K562 (cell line): ENCODE measurements at regions not wholly inside any gene's neighbourhood (a gene's known extent, or its start where the extent isn't known, plus 50 kb on each side); places are given as distances from the start of the nearest gene placed in this dataset.
A peak's percentile ranks its signal among the peaks of the same experiment; 100 is the strongest.

Experiments
- ATAC-seq: fragments of 200-7000 bp; cut with Tn5 transposase; 3 replicates; pipeline ENCODE4 v1.9.1; 2020; ENCODE audit warnings: moderate library complexity
- BruUV-seq: library from RNA; stranded (reverse); fragments of 400-500 nt; replicated peaks from 2 replicates; lab custom pipeline; 2021; lab: Mats Ljungman, UMichigan
- CTCF ChIA-PET: fragments of 300-600 bp; formaldehyde crosslinking; extraction: SDS; loops from one replicate; lab custom pipeline; 2021; ENCODE audit warnings: low intra/inter-chr PET ratio; lab: Yijun Ruan, JAX
- POLR2A ChIA-PET: fragments of 300-600, 350-650 bp; sonication (Branson Sonifier 250); formaldehyde crosslinking; extraction: SDS; loops from one replicate; lab custom pipeline; 2021; ENCODE audit warnings: antibody characterized with exemption, inconsistent platforms; lab: Yijun Ruan, JAX
- DNase-seq, 4 experiments: peaks; one replicate each; pipeline versions ENCODE4 v3.0.0 to v3.0.0-alpha.2; 2011 to 2018; ENCODE audit warnings: low spot score in 3 of 4, mixed read lengths in 3 of 4; ENCODE audit errors: extremely low read depth in 1 of 4
- FAIRE-seq: peaks from 2 replicates; lab custom pipeline; 2011; peaks lifted over from hg19 to GRCh38; lab: Jason Lieb, UNC
- H2AFZ ChIP-seq: 2 replicates; pipeline ENCODE4 v1.6.0; 2011; ENCODE audit warnings: low read depth, low read length, control low read depth, inconsistent platforms
- H3K27ac ChIP-seq: fragments of 200-600 bp; 3 replicates; pipeline ENCODE4 v1.8.0; 2011; ENCODE audit warnings: low read depth, mild to moderate bottlenecking, control low read depth, inconsistent platforms, low read length, moderate library complexity, mixed read lengths; ENCODE audit errors: extremely low read depth
- H3K27me3 ChIP-seq, 2 experiments: fragments of 300-600 bp in 1 of 2; 2 replicates in 1 of 2; 3 replicates in 1 of 2; pipeline versions ENCODE4 v1.6.0 to v1.8.0; 2011; ENCODE audit warnings: inconsistent platforms in 2 of 2, low read length in 2 of 2, mild to moderate bottlenecking in 1 of 2, mixed read lengths in 1 of 2, moderate library complexity in 1 of 2; ENCODE audit not compliant: control insufficient read depth in 2 of 2, insufficient read depth in 2 of 2
- H3K36me3 ChIP-seq: fragments of 300-600 bp; 3 replicates; pipeline ENCODE4 v1.8.0; 2011; ENCODE audit warnings: mild to moderate bottlenecking, low read length, inconsistent platforms; ENCODE audit not compliant: control insufficient read depth, insufficient read depth
- H3K4me1 ChIP-seq, 2 experiments: fragments of 200-600 bp in 1 of 2; replicated peaks in 1 of 2; 2 replicates in 1 of 2; 3 replicates in 1 of 2; pipeline versions ENCODE4 v1.5.1 to v1.8.0; 2011; ENCODE audit warnings: inconsistent platforms in 2 of 2, low read length in 2 of 2, mild to moderate bottlenecking in 1 of 2, mixed read lengths in 1 of 2, moderate library complexity in 1 of 2; ENCODE audit not compliant: control insufficient read depth in 2 of 2, insufficient read depth in 2 of 2
- H3K4me2 ChIP-seq: 2 replicates; pipeline ENCODE4 v1.6.1; 2011; ENCODE audit warnings: low read length, control low read depth, inconsistent platforms, mixed read lengths; ENCODE audit not compliant: insufficient read depth
- H3K4me3 ChIP-seq: fragments of 200-600 bp; sonication (generic), shearing (Covaris generic); 2 replicates; pipeline ENCODE4 v1.5.1; 2016; ENCODE audit warnings: control low read depth, inconsistent platforms
- H3K79me2 ChIP-seq: fragments of 200-600 bp; 3 replicates; pipeline ENCODE4 v1.8.0; 2011; ENCODE audit warnings: low read length, inconsistent platforms; ENCODE audit not compliant: control insufficient read depth, insufficient read depth
- H3K9ac ChIP-seq, 2 experiments: 2 replicates each; pipeline versions ENCODE4 v1.6.0 to v1.6.1; 2011; ENCODE audit warnings: low read depth in 2 of 2, low read length in 2 of 2, control low read depth in 1 of 2, inconsistent platforms in 1 of 2, mild to moderate bottlenecking in 1 of 2, mixed read lengths in 1 of 2; ENCODE audit not compliant: insufficient read depth in 1 of 2
- H3K9me1 ChIP-seq: one replicate; pipeline ENCODE4 v1.6.0; 2011; ENCODE audit warnings: inconsistent platforms, mild to moderate bottlenecking, low read length, moderate library complexity; ENCODE audit not compliant: control insufficient read depth, insufficient read depth
- H3K9me3 ChIP-seq: replicated peaks from 2 replicates; pipeline ENCODE4 v1.5.1; 2011; ENCODE audit warnings: low read depth, low read length, inconsistent platforms; ENCODE audit not compliant: control insufficient read depth, insufficient read depth
- H4K20me1 ChIP-seq: replicated peaks from 2 replicates; pipeline ENCODE4 v1.6.1; 2011; ENCODE audit warnings: low read length, inconsistent platforms, mixed read lengths; ENCODE audit not compliant: control insufficient read depth, insufficient read depth
- ATF7 ChIP-seq: fragments of 450-650 bp; IDR thresholded peaks from 2 replicates; pipeline ENCODE4 v1.7.1; 2014; ENCODE audit warnings: mild to moderate bottlenecking, moderate library complexity
- CTCF ChIP-seq, 3 experiments: IDR thresholded peaks in 2 of 3; conservative IDR thresholded peaks in 1 of 3; 2 replicates each; pipeline ENCODE4 v1.5.1; 2011 to 2012; ENCODE audit warnings: low read length in 3 of 3, mild to moderate bottlenecking in 3 of 3, control low read depth in 2 of 3, improper control_type of control experiment in 1 of 3, inconsistent platforms in 1 of 3, low read depth in 1 of 3, mixed read lengths in 1 of 3, moderate library complexity in 1 of 3; ENCODE audit not compliant: insufficient read depth in 2 of 3
- GABPA ChIP-seq: fragments of 200-800 bp; sonication (Bioruptor generic); conservative IDR thresholded peaks from 2 replicates; pipeline ENCODE4 v1.6.1; 2016; ENCODE audit warnings: low read depth, missing genetic modification characterization, missing compliant biosample characterization
- POLR2H ChIP-seq: IDR thresholded peaks from 2 replicates; pipeline ENCODE4 v1.6.1; 2016; ENCODE audit warnings: missing genetic modification characterization, low read depth, mild to moderate bottlenecking, control low read depth, missing compliant biosample characterization, moderate library complexity
- RAD21 ChIP-seq, 2 experiments: fragments of 250-450 bp in 1 of 2; fragments of 450-650 bp in 1 of 2; sonication (Bioruptor Pico) in 1 of 2; formaldehyde crosslinking in 1 of 2; IDR thresholded peaks in 1 of 2; conservative IDR thresholded peaks in 1 of 2; 2 replicates each; pipeline versions ENCODE4 v1.4.0 to v1.8.0; 2020 to 2022; ENCODE audit warnings: mild to moderate bottlenecking in 2 of 2, moderate library complexity in 1 of 2
- SRSF3 ChIP-seq: fragments of 200-400 bp; formaldehyde crosslinking; IDR thresholded peaks from 2 replicates; pipeline ENCODE4 v1.6.1; 2016; ENCODE audit warnings: mild to moderate bottlenecking, low read length, moderate library complexity; ENCODE audit not compliant: insufficient read depth
- STAG1 ChIP-seq: sonication (generic); formaldehyde crosslinking; IDR thresholded peaks from 2 replicates; pipeline ENCODE4 v1.5.0; 2020; ENCODE audit warnings: missing genetic modification reagents, borderline replicate concordance
- ZNF134 ChIP-seq: fragments of 250-450 bp; sonication (Bioruptor Pico); conservative IDR thresholded peaks from 2 replicates; pipeline ENCODE4 v1.4.0; 2020
- ZNF584 ChIP-seq: fragments of 200-800 bp; sonication (Bioruptor generic); IDR thresholded peaks from 2 replicates; pipeline ENCODE4 v1.6.1; 2016; ENCODE audit warnings: low read depth, mild to moderate bottlenecking, missing genetic modification characterization, missing compliant biosample characterization
- ZZZ3 ChIP-seq: fragments of 450-650 bp; IDR thresholded peaks from 2 replicates; pipeline ENCODE4 v1.6.1; 2016; ENCODE audit warnings: antibody characterized with exemption, mild to moderate bottlenecking, moderate library complexity
- WGBS: fragments of 100-300 bp; shearing (Covaris generic); methylation state at CpG from one replicate; pipeline ENCODE4 v1.1.6; 2016; ENCODE audit warnings: low coverage, mixed read lengths; ENCODE audit not compliant: insufficient coverage; ENCODE audit errors: missing lambda C conversion rate; 5-methylcytosine and 5-hydroxymethylcytosine counted together
- in situ Hi-C: fragments of 300-500 bp; cut with MboI; formaldehyde crosslinking; loops from 4 replicates; pipeline ENCODE4 v1.15.0; 2018; ENCODE audit warnings: inconsistent platforms, mixed read lengths
- intact Hi-C: fragments of 100-400 bp; cut with micrococcal nuclease; formaldehyde crosslinking; loops from 2 replicates; pipeline ENCODE4 v1.14.2; 2022

- no peak for TF ChIP-seq SRSF3
These were observed 299.4 kb downstream of the DNAJB9 start (continued) for GRCh38 chr7:108869070-108869469.

- Histone ChIP-seq H3K4me1 (no peaks in the 10 kb centered on the region), H3K4me2 (no peak overlapping the region), H3K27me3 (no peaks in the 10 kb centered on the region), H3K4me3 (no peak overlapping the region), H3K36me3 (no peaks in the 10 kb centered on the region), H3K9me1 (no peaks in the 10 kb centered on the region), H3K79me2 (no peaks in the 10 kb centered on the region), H3K9ac (no peak overlapping the region), H3K9me3 (no peaks in the 10 kb centered on the region; the same call in 1 of the 2 replicates), H3K27ac (no peak overlapping the region), H2AFZ (no peak overlapping the region), H4K20me1 (no peaks in the 10 kb centered on the region)
- no peak for TF ChIP-seq POLR2H (tag)
- no peak for TF ChIP-seq ZNF584 (CRISPR knock-in tag)
- no peak for TF ChIP-seq ZNF134 (CRISPR knock-in tag)
- no peak for TF ChIP-seq GABPA (tag)
- peak in 2 of 3 experiments; percentile 42 to 54; a peak in 4 of 6 replicates for TF ChIP-seq CTCF (IDR thresholded peaks at IDR 0.05 in 2 of 3, conservative IDR thresholded peaks at IDR 0.05 in 1 of 3; ENCODE audit: insufficient read depth in 2 of 3, low read depth in 1 of 3, low read length in 3 of 3)
- TF ChIP-seq STAG1 (CRISPR knock-in tag), result no peak
- no peak for TF ChIP-seq ATF7
- TF ChIP-seq ZZZ3, result no peak
- peak in 1 of 2 experiments; percentile 29; a peak in 2 of 4 replicates for TF ChIP-seq RAD21 (CRISPR knock-in tag; conservative IDR thresholded peaks at IDR 0.05 in 1 of 2, IDR thresholded peaks at IDR 0.05 in 1 of 2)
- peak; percentile 61; the same call in 2 of the 3 replicates for ATAC-seq
- peak; percentile 31 to 55 (median 38) for DNase-seq
- no peak for FAIRE-seq
- intact Hi-C loops, result loop anchor here (5.0 kb wide), 1 partner anchor 263 kb away; no protein-coding TSS in a partner anchor
- no TSS peak for BruUV-seq
- ChIA-PET CTCF (no interaction called here), POLR2A (no interaction called here)
- in situ Hi-C loops, result no loop called here
- WGBS, result 2% methylated on average over 4 of the region's 4 CpGs
These were observed 305.5 kb downstream of the DNAJB9 start for GRCh38 chr7:108875139-108875538.
